ENCODE measurements at regions not wholly inside any gene's neighbourhood (a gene's known extent, or its start where the extent isn't known, plus 50 kb on each side); places are given as distances from the start of the nearest gene placed in this dataset.
"Not testable (repeated sequence)": the region's sequence is repeated elsewhere in the genome, so short reads cannot be mapped to it uniquely, and the experiment has no call there.

GRCh38 chr1:239987103-239987745 is 104.5 kb upstream of the FMN2 start:
- H3K9me2 ChIP-seq (ENCODE audit: insufficient read depth), result peaks cover 5% of the 10 kb centered on the region; the same call in 1 of the 2 replicates
- peaks cover 2% of the 10 kb centered on the region for H3K27me3 Mint-ChIP-seq (ENCODE audit: insufficient read depth, low read depth, poor library complexity)
- no peak overlapping the region for H3K27ac ChIP-seq (ENCODE audit: low read depth)
- no peaks in the 10 kb centered on the region for H3K36me3 ChIP-seq (ENCODE audit: insufficient read depth)
- no peaks in the 10 kb centered on the region for H3K4me1 Mint-ChIP-seq
- H3F3A ChIP-seq (replicated peaks; ENCODE audit: low read depth), result no peaks in the 10 kb centered on the region
- no peak overlapping the region for H3K4me3 Mint-ChIP-seq
- H3K36me3 Mint-ChIP-seq (ENCODE audit: low read depth), result peaks cover 42% of the 10 kb centered on the region
- H3K27me3 ChIP-seq (ENCODE audit: insufficient read depth), result no peaks in the 10 kb centered on the region
- peaks cover 50% of the 10 kb centered on the region for H3K9me3 Mint-ChIP-seq
- no peak overlapping the region for H3K27ac Mint-ChIP-seq
- no peak overlapping the region for H3K4me3 ChIP-seq
- TF ChIP-seq, protein P1, sequence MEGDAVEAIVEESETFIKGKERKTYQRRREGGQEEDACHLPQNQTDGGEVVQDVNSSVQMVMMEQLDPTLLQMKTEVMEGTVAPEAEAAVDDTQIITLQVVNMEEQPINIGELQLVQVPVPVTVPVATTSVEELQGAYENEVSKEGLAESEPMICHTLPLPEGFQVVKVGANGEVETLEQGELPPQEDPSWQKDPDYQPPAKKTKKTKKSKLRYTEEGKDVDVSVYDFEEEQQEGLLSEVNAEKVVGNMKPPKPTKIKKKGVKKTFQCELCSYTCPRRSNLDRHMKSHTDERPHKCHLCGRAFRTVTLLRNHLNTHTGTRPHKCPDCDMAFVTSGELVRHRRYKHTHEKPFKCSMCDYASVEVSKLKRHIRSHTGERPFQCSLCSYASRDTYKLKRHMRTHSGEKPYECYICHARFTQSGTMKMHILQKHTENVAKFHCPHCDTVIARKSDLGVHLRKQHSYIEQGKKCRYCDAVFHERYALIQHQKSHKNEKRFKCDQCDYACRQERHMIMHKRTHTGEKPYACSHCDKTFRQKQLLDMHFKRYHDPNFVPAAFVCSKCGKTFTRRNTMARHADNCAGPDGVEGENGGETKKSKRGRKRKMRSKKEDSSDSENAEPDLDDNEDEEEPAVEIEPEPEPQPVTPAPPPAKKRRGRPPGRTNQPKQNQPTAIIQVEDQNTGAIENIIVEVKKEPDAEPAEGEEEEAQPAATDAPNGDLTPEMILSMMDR (conservative IDR thresholded peaks at IDR 0.05; ENCODE audit: low read depth in 2 of 2), result peak; percentile 74
- TF ChIP-seq, protein P2, sequence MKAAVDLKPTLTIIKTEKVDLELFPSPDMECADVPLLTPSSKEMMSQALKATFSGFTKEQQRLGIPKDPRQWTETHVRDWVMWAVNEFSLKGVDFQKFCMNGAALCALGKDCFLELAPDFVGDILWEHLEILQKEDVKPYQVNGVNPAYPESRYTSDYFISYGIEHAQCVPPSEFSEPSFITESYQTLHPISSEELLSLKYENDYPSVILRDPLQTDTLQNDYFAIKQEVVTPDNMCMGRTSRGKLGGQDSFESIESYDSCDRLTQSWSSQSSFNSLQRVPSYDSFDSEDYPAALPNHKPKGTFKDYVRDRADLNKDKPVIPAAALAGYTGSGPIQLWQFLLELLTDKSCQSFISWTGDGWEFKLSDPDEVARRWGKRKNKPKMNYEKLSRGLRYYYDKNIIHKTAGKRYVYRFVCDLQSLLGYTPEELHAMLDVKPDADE (IDR thresholded peaks at IDR 0.05), result no peak
- no peak for TF ChIP-seq STAT1 (IDR thresholded peaks at IDR 0.05; ENCODE audit: unreplicated experiment)
- DNase-seq (ENCODE audit: low spot score) (peak; percentile 74), ATAC-seq (no peak)
- no peaks in the 10 kb centered on the region for H3K79me2 ChIP-seq (replicated peaks; ENCODE audit: insufficient read depth)
- no peak overlapping the region for H2AFZ ChIP-seq
- H3K4me2 ChIP-seq, result no peak overlapping the region
- H3K4me1 ChIP-seq (ENCODE audit: insufficient read depth), result no peaks in the 10 kb centered on the region
- H4K20me1 ChIP-seq (replicated peaks; ENCODE audit: insufficient read depth), result no peaks in the 10 kb centered on the region

DNA sequence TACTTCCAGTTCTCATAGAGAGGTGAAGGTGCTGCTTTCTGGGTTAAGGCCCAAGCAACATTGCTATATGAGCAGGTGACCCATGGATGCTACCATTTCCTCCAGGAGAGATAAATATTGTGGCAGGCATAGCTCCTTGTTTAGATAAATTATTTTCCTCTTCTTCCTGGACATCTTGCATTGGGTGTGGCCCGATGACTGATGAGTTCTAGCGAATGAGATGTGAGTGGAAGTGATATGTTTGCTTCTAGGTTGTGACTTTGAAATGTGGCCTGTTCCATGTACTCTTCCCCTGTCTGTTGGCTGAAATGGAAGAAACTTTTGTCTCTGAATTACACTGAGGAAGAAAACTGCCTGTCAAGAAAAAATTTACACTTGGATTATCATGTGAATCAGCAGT is 101.7 kb upstream of the FMN2 start:
- H3K4me1 ChIP-seq (ENCODE audit: insufficient read depth), result no peaks in the 10 kb centered on the region
- no peak overlapping the region for H3K27ac Mint-ChIP-seq
- H3K4me3 Mint-ChIP-seq, result no peak overlapping the region
- H3K27me3 Mint-ChIP-seq (ENCODE audit: insufficient read depth, low read depth, poor library complexity), result peaks cover 2% of the 10 kb centered on the region
- H3K9me2 ChIP-seq (ENCODE audit: insufficient read depth), result no peaks in the 10 kb centered on the region
- no peak for DNase-seq (ENCODE audit: low spot score)
- ATAC-seq, result no peak
- no peak overlapping the region for H3K27ac ChIP-seq (ENCODE audit: low read depth)
- H3K9me3 Mint-ChIP-seq, result peaks cover 22% of the 10 kb centered on the region
- H3K4me1 Mint-ChIP-seq, result no peaks in the 10 kb centered on the region
- no peaks in the 10 kb centered on the region for H3K36me3 ChIP-seq (ENCODE audit: insufficient read depth)
- no peaks in the 10 kb centered on the region for H3F3A ChIP-seq (replicated peaks; ENCODE audit: low read depth)
- no peaks in the 10 kb centered on the region for H3K27me3 ChIP-seq (ENCODE audit: insufficient read depth)
- peaks cover 20% of the 10 kb centered on the region for H3K36me3 Mint-ChIP-seq (ENCODE audit: low read depth)
- H3K79me2 ChIP-seq (replicated peaks; ENCODE audit: insufficient read depth), result no peaks in the 10 kb centered on the region
- H3K4me2 ChIP-seq, result no peak overlapping the region
- H3K4me3 ChIP-seq, result no peak overlapping the region
- TF ChIP-seq NANOG (IDR thresholded peaks at IDR 0.05; ENCODE audit: borderline replicate concordance), result no peak
- no peak for TF ChIP-seq JUNB (IDR thresholded peaks at IDR 0.05; ENCODE audit: unreplicated experiment)
- no peak overlapping the region for H2AFZ ChIP-seq
- H4K20me1 ChIP-seq (replicated peaks; ENCODE audit: insufficient read depth), result no peaks in the 10 kb centered on the region

- not testable (repeated sequence) for H3K4me2 ChIP-seq; H3K9me2 ChIP-seq (ENCODE audit: insufficient read depth); H3K27ac Mint-ChIP-seq; H3K36me3 Mint-ChIP-seq (ENCODE audit: low read depth); H3K4me1 Mint-ChIP-seq; H3K4me1 ChIP-seq (ENCODE audit: insufficient read depth); H3K4me3 ChIP-seq; H3K9me3 Mint-ChIP-seq; H3K27ac ChIP-seq (ENCODE audit: low read depth); DNase-seq (ENCODE audit: low spot score); H3K4me3 Mint-ChIP-seq; H4K20me1 ChIP-seq (replicated peaks; ENCODE audit: insufficient read depth); H3K27me3 ChIP-seq (ENCODE audit: insufficient read depth); H3K27me3 Mint-ChIP-seq (ENCODE audit: insufficient read depth, low read depth, poor library complexity); H3K79me2 ChIP-seq (replicated peaks; ENCODE audit: insufficient read depth); ATAC-seq; H3F3A ChIP-seq (replicated peaks; ENCODE audit: low read depth); H2AFZ ChIP-seq; H3K36me3 ChIP-seq (ENCODE audit: insufficient read depth)
These were observed 99.1 kb upstream of the FMN2 start for GRCh38 chr1:239992566-239992965.

Measured in GM23338 (cell line).